H9 (cell line): ENCODE measurements at regions not wholly inside any gene's neighbourhood (a gene's known extent, or its start where the extent isn't known, plus 50 kb on each side); places are given as distances from the start of the nearest gene placed in this dataset.

Experiments
- DNase-seq: peaks from one replicate; pipeline ENCODE4 v3.0.0-alpha.2; 2017
- H2AFZ ChIP-seq: one replicate; pipeline ENCODE4 v1.6.1; 2013; ENCODE audit warnings: mild to moderate bottlenecking, low read length, control low read depth, moderate library complexity
- H2AK5ac ChIP-seq: 2 replicates; pipeline ENCODE4 v1.6.1; 2013; ENCODE audit warnings: low read length, control low read depth, mixed read lengths; ENCODE audit not compliant: insufficient read length
- H2BK120ac ChIP-seq: one replicate; pipeline ENCODE4 v1.6.1; 2013; ENCODE audit warnings: low read depth, mild to moderate bottlenecking, low read length, control low read depth, inconsistent platforms; ENCODE audit not compliant: poor library complexity, severe bottlenecking
- H2BK12ac ChIP-seq: 2 replicates; pipeline ENCODE4 v1.6.1; 2013; ENCODE audit warnings: low read length, control low read depth, mixed read lengths, low read depth; ENCODE audit not compliant: insufficient read length
- H2BK15ac ChIP-seq: 2 replicates; pipeline ENCODE4 v1.6.1; 2013; ENCODE audit warnings: low read depth, low read length, control low read depth
- H2BK20ac ChIP-seq: one replicate; pipeline ENCODE4 v1.6.1; 2013; ENCODE audit warnings: low read depth, mild to moderate bottlenecking, low read length, control low read depth, inconsistent platforms; ENCODE audit not compliant: poor library complexity, severe bottlenecking
- H2BK5ac ChIP-seq: 2 replicates; pipeline ENCODE4 v1.6.1; 2013; ENCODE audit warnings: low read length, control low read depth, mixed read lengths; ENCODE audit not compliant: insufficient read length
- H3K14ac ChIP-seq: 2 replicates; pipeline ENCODE4 v1.6.1; 2013; ENCODE audit warnings: low read length, control low read depth; ENCODE audit not compliant: insufficient read depth
- H3K18ac ChIP-seq: 2 replicates; pipeline ENCODE4 v1.6.1; 2013; ENCODE audit warnings: low read depth, mild to moderate bottlenecking, mixed read lengths, low read length, control low read depth; ENCODE audit not compliant: insufficient read length
- H3K23ac ChIP-seq: 2 replicates; pipeline ENCODE4 v1.6.1; 2013; ENCODE audit warnings: low read length, control low read depth, mixed read lengths, low read depth; ENCODE audit not compliant: insufficient read length
- H3K23me2 ChIP-seq: 2 replicates; pipeline ENCODE4 v1.6.1; 2013; ENCODE audit warnings: low read depth, mild to moderate bottlenecking, mixed read lengths, low read length, control low read depth; ENCODE audit not compliant: insufficient read length, poor library complexity, severe bottlenecking
- H3K27ac ChIP-seq: 2 replicates; pipeline ENCODE4 v1.5.1; 2013; ENCODE audit warnings: low read length, control low read depth, mixed read lengths, low read depth; ENCODE audit not compliant: insufficient read length
- H3K27me3 ChIP-seq: 2 replicates; pipeline ENCODE4 v1.6.1; 2013; ENCODE audit warnings: low read length, control low read depth, inconsistent platforms; ENCODE audit not compliant: insufficient read depth
- H3K4ac ChIP-seq: 2 replicates; pipeline ENCODE4 v1.6.1; 2013; ENCODE audit warnings: low read depth, mild to moderate bottlenecking, control low read depth, inconsistent platforms, low read length, moderate library complexity
- H3K4me1 ChIP-seq: 2 replicates; pipeline ENCODE4 v1.6.1; 2013; ENCODE audit warnings: low read length, control low read depth, inconsistent platforms; ENCODE audit not compliant: insufficient read depth
- H3K4me2 ChIP-seq: 2 replicates; pipeline ENCODE4 v1.6.1; 2013; ENCODE audit warnings: low read length, control low read depth, mixed read lengths; ENCODE audit not compliant: insufficient read length, insufficient read depth
- H3K56ac ChIP-seq: 2 replicates; pipeline ENCODE4 v1.6.1; 2013; ENCODE audit warnings: low read depth, mild to moderate bottlenecking, mixed read lengths, low read length, control low read depth; ENCODE audit not compliant: insufficient read length
- H3K79me1 ChIP-seq: 2 replicates; pipeline ENCODE4 v1.6.1; 2013; ENCODE audit warnings: low read depth, mild to moderate bottlenecking, moderate library complexity, low read length, control low read depth, inconsistent platforms; ENCODE audit not compliant: insufficient read depth, poor library complexity, severe bottlenecking
- H3K79me2 ChIP-seq: 2 replicates; pipeline ENCODE4 v1.6.1; 2013; ENCODE audit warnings: low read length, control low read depth, inconsistent platforms; ENCODE audit not compliant: insufficient read depth
- H3K9ac ChIP-seq: 2 replicates; pipeline ENCODE4 v1.6.1; 2013; ENCODE audit warnings: low read length, control low read depth, mixed read lengths; ENCODE audit not compliant: insufficient read length; ENCODE audit errors: extremely low read depth
- H3K9me3 ChIP-seq: one replicate; pipeline ENCODE4 v1.6.1; 2013; ENCODE audit warnings: low read depth, low read length, inconsistent platforms; ENCODE audit not compliant: control insufficient read depth
- H3T11ph ChIP-seq: one replicate; pipeline ENCODE4 v1.6.1; 2013; ENCODE audit warnings: mild to moderate bottlenecking, low read length, control low read depth, inconsistent platforms
- H4K20me1 ChIP-seq: one replicate; pipeline ENCODE4 v1.6.1; 2013; ENCODE audit not compliant: control insufficient read depth, insufficient read length, insufficient read depth
- H4K5ac ChIP-seq: 2 replicates; pipeline ENCODE4 v1.6.1; 2013; ENCODE audit warnings: low read depth, mild to moderate bottlenecking, mixed read lengths, low read length, control low read depth; ENCODE audit not compliant: insufficient read length
- H4K8ac ChIP-seq: replicated peaks from 2 replicates; pipeline ENCODE4 v1.6.1; 2013; ENCODE audit warnings: low read length, control low read depth, mixed read lengths, low read depth; ENCODE audit not compliant: insufficient read length
- H4K91ac ChIP-seq: 2 replicates; pipeline ENCODE4 v1.6.1; 2013; ENCODE audit warnings: low read depth, mild to moderate bottlenecking, moderate library complexity, mixed read lengths, low read length, control low read depth; ENCODE audit not compliant: insufficient read length
- H3K27ac Mint-ChIP-seq, 3 experiments: 2 replicates in 2 of 3; 3 replicates in 1 of 3; pipeline ENCODE4 v1.8.0; 2020 to 2021; ENCODE audit warnings: mixed read lengths in 3 of 3, mild to moderate bottlenecking in 1 of 3, moderate library complexity in 1 of 3
- H3K27me3 Mint-ChIP-seq: 2 replicates; pipeline ENCODE4 v1.8.0; 2021; ENCODE audit warnings: low read depth, mild to moderate bottlenecking, moderate library complexity, mixed read lengths
- H3K36me3 Mint-ChIP-seq, 3 experiments: 2 replicates in 2 of 3; 3 replicates in 1 of 3; pipeline ENCODE4 v1.8.0; 2020 to 2021; ENCODE audit warnings: low read depth in 3 of 3, mixed read lengths in 3 of 3; ENCODE audit not compliant: insufficient read depth in 1 of 3
- H3K4me1 Mint-ChIP-seq, 2 experiments: 2 replicates each; pipeline ENCODE4 v1.8.0; 2020; ENCODE audit warnings: mixed read lengths in 2 of 2
- H3K4me3 Mint-ChIP-seq, 2 experiments: 2 replicates in 1 of 2; 3 replicates in 1 of 2; pipeline ENCODE4 v1.8.0; 2020 to 2021; ENCODE audit warnings: mild to moderate bottlenecking in 2 of 2, mixed read lengths in 2 of 2, moderate library complexity in 1 of 2
- H3K9me3 Mint-ChIP-seq, 2 experiments: 2 replicates in 1 of 2; 3 replicates in 1 of 2; pipeline ENCODE4 v1.8.0; 2020; ENCODE audit warnings: mild to moderate bottlenecking in 2 of 2, mixed read lengths in 2 of 2, moderate library complexity in 1 of 2
- whole genome bisulfite sequencing: extraction: QIAGEN DNeasy Blood & Tissue Kit; methylation state at CpG from one replicate; pipeline ENCODE4 v1.1.7; 2013; ENCODE audit warnings: missing lambda C conversion rate, low lambda C conversion rate, mixed read lengths; ENCODE audit not compliant: insufficient read length; ENCODE audit errors: extremely low coverage; 5-methylcytosine and 5-hydroxymethylcytosine counted together
- TF ChIP-seq, protein P1 (sequence below): fragments of 200-600 bp; sonication (generic); conservative IDR thresholded peaks from 3 replicates; pipeline ENCODE4 v1.8.0; 2021; ENCODE audit warnings: antibody characterized with exemption, mild to moderate bottlenecking

DNA sequence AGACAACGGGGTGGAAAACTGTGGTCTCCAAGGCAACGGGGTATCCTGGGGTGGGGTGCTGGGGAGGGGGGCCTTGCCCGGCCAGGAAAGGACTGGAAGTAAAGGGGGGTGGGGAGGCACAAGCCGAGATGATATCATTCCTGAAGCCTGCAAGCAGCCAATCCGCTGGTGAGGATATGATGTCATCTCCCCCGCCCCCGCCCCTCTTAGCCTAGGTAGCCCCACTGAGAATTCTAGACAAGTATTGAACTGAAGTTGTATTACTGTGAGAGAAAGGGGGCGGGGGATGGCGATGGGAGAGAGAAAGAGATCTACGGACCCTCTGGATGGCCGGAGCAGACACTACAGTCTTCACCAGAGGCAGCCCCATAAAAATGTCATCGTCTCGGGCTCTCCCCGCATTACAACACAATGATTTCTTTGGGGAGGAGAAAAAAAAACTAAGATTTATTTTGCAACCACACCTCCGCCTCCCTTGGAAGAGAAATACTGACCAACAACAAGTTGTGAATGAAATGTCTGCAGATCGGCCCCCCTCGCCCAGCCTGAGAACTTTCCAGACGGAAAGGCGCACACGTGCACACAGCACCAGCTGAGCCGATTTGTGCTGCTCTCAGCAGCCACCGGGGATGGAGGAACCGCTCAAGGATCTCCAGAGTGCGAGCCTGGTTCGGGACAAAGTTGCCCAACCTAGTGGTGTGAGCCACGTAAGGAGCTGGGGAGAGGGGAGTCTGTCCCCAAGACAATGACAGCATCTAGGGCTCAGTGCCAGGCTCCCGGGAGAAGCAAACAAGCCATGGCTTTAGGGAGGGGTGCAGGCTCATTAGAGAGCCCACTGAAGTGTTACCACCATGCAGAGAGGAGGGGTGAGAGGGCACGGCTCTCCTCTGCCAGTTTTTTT, 222.1 kb downstream of the SOX9 start:
- H3K4me3 Mint-ChIP-seq = no peak overlapping the region; a peak in 1 of 5 replicates
- Histone ChIP-seq H3K9me3 (no peaks in the 10 kb centered on the region), H3K4ac (no peak overlapping the region; the same call in 1 of the 2 replicates), H4K91ac (no peak overlapping the region), H2BK15ac (no peak overlapping the region), H2BK5ac (no peak overlapping the region), H2AFZ (no peak overlapping the region), H2BK12ac (no peak overlapping the region), H2BK20ac (no peak overlapping the region), H3K23me2 (no peaks in the 10 kb centered on the region), H3K23ac (no peak overlapping the region), H3K4me1 (peaks cover 2% of the 10 kb centered on the region; the same call in 1 of the 2 replicates), H3K9ac (no peak overlapping the region), H4K20me1 (no peaks in the 10 kb centered on the region), H3K14ac (no peak overlapping the region), H3T11ph (no peak overlapping the region), H4K5ac (no peak overlapping the region), H3K79me2 (no peaks in the 10 kb centered on the region), H2AK5ac (no peak overlapping the region), H3K27ac (no peak overlapping the region), H3K79me1 (no peaks in the 10 kb centered on the region), H4K8ac (no peak overlapping the region), H2BK120ac (no peak overlapping the region), H3K18ac (peak overlapping the region; percentile 64), H3K56ac (no peak overlapping the region), H3K4me2 (no peak overlapping the region), H3K27me3 (no peaks in the 10 kb centered on the region)
- no CpG with 5 or more reads among the region's 28 CpGs for WGBS
- H3K4me1 Mint-ChIP-seq = peaks cover 2 to 20% of the 10 kb centered on the region in 2 experiments
- no peaks in the 10 kb centered on the region for H3K36me3 Mint-ChIP-seq
- H3K27me3 Mint-ChIP-seq = peaks cover 7% of the 10 kb centered on the region
- H3K27ac Mint-ChIP-seq = no peak overlapping the region
- no peak for DNase-seq
- TF ChIP-seq, protein P1, sequence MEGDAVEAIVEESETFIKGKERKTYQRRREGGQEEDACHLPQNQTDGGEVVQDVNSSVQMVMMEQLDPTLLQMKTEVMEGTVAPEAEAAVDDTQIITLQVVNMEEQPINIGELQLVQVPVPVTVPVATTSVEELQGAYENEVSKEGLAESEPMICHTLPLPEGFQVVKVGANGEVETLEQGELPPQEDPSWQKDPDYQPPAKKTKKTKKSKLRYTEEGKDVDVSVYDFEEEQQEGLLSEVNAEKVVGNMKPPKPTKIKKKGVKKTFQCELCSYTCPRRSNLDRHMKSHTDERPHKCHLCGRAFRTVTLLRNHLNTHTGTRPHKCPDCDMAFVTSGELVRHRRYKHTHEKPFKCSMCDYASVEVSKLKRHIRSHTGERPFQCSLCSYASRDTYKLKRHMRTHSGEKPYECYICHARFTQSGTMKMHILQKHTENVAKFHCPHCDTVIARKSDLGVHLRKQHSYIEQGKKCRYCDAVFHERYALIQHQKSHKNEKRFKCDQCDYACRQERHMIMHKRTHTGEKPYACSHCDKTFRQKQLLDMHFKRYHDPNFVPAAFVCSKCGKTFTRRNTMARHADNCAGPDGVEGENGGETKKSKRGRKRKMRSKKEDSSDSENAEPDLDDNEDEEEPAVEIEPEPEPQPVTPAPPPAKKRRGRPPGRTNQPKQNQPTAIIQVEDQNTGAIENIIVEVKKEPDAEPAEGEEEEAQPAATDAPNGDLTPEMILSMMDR = no peak
- H3K9me3 Mint-ChIP-seq = no peaks in the 10 kb centered on the region
